Stimulated activated memory B cell treated with anti-CD40 and anti-IgM and Interleukin-4, amounts not matched to agents 10 μg/mL and 1 μg/mL and 100 μg/mL, for 72 hours (primary cell): ENCODE measurements at regions not wholly inside any gene's neighbourhood (a gene's known extent, or its start where the extent isn't known, plus 50 kb on each side); places are given as distances from the start of the nearest gene placed in this dataset.
"Not testable (repeated sequence)": the region's sequence is repeated elsewhere in the genome, so short reads cannot be mapped to it uniquely, and the experiment has no call there.

Source experiments
- ATAC-seq: fragments of 150-1000 bp; cut with Tn5 transposase; 2 replicates; pipeline ENCODE4 v1.10.0; 2021
- H3K27ac Mint-ChIP-seq: one replicate; pipeline ENCODE4 v1.8.0; 2022; ENCODE audit warnings: mild to moderate bottlenecking, mixed read lengths
- H3K27me3 Mint-ChIP-seq: one replicate; pipeline ENCODE4 v1.8.0; 2022; ENCODE audit warnings: mixed read lengths
- H3K36me3 Mint-ChIP-seq: one replicate; pipeline ENCODE4 v1.8.0; 2022; ENCODE audit warnings: mixed read lengths
- H3K4me1 Mint-ChIP-seq: one replicate; pipeline ENCODE4 v1.8.0; 2022; ENCODE audit warnings: mixed read lengths
- H3K4me3 Mint-ChIP-seq: one replicate; pipeline ENCODE4 v1.8.0; 2022; ENCODE audit warnings: mild to moderate bottlenecking, moderate library complexity, mixed read lengths
- H3K9me3 Mint-ChIP-seq: one replicate; pipeline ENCODE4 v1.8.0; 2022; ENCODE audit warnings: mixed read lengths

DNA sequence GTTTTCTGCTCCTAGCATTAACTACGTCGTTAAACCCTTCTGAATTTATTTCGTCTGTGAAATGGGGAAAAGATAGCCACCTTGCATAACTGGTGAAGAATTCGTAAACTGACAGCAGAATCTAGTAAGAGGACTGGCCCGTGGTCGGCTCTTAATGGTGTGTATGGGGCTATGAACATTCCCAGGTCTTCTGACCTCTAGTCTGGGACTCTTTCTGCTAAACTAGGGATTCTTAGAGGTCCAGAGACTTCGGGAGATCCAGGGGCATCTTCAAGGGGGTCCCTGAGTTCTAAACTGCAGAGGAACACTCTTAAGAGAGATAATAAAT, 231.1 kb upstream of the SERP2 start:
- Mint-ChIP-seq H3K27me3 (peaks cover 10% of the 10 kb centered on the region), H3K36me3 (no peaks in the 10 kb centered on the region), H3K27ac (peak overlapping the region; percentile 92), H3K9me3 (peaks cover 4% of the 10 kb centered on the region), H3K4me1 (peaks cover 24% of the 10 kb centered on the region), H3K4me3 (peak overlapping the region; percentile 85)
- no peak for ATAC-seq

GRCh38 chr13:44142941-44143665, 230.5 kb upstream of the SERP2 start:
- ATAC-seq = no peak
- H3K9me3 Mint-ChIP-seq = peaks cover 4% of the 10 kb centered on the region
- H3K4me1 Mint-ChIP-seq = peaks cover 24% of the 10 kb centered on the region
- H3K4me3 Mint-ChIP-seq = no peak overlapping the region
- peaks cover 10% of the 10 kb centered on the region for H3K27me3 Mint-ChIP-seq
- no peaks in the 10 kb centered on the region for H3K36me3 Mint-ChIP-seq
- H3K27ac Mint-ChIP-seq = no peak overlapping the region

GRCh38 chr13:44146138-44146537, 227.5 kb upstream of the SERP2 start:
- Mint-ChIP-seq H3K4me1 (peaks cover 20% of the 10 kb centered on the region), H3K36me3 (no peaks in the 10 kb centered on the region), H3K27me3 (peaks cover 10% of the 10 kb centered on the region), H3K4me3 (no peak overlapping the region), H3K9me3 (peaks cover 4% of the 10 kb centered on the region), H3K27ac (no peak overlapping the region)
- no peak for ATAC-seq

- Mint-ChIP-seq H3K36me3 (no peaks in the 10 kb centered on the region), H3K27me3 (peaks cover 10% of the 10 kb centered on the region), H3K4me3 (no peak overlapping the region), H3K27ac (no peak overlapping the region), H3K4me1 (peaks cover 13% of the 10 kb centered on the region), H3K9me3 (peaks cover 4% of the 10 kb centered on the region)
- ATAC-seq = no peak
These were observed 226.4 kb upstream of the SERP2 start for GRCh38 chr13:44147233-44147632.

DNA sequence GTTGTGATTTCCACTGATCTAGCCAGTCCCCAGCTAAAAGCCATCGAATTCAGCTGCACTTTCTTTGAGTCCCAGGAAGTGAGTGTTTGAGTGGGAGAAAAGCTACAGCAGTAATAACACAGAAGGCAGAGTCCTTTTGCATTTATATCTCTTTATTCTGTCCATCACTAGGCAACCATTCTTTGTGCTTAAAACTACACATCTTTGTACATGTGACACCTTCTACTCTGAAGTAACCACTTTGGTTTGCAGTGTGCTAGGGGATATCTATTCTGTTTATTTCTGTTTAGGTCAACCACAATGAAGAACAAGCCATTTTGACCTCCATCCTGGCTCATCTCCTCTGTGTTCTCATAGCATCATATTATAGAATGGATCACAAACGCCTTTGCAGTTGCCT, 226.0 kb upstream of the SERP2 start:
- Mint-ChIP-seq H3K27me3 (peaks cover 10% of the 10 kb centered on the region), H3K27ac (no peak overlapping the region), H3K4me3 (no peak overlapping the region), H3K4me1 (peaks cover 9% of the 10 kb centered on the region), H3K36me3 (no peaks in the 10 kb centered on the region), H3K9me3 (peaks cover 4% of the 10 kb centered on the region)
- ATAC-seq = no peak

GRCh38 chr13:44148159-44148914, 225.3 kb upstream of the SERP2 start:
- Mint-ChIP-seq H3K27me3 (peaks cover 10% of the 10 kb centered on the region), H3K9me3 (peaks cover 4% of the 10 kb centered on the region), H3K4me3 (no peak overlapping the region), H3K4me1 (peaks cover 9% of the 10 kb centered on the region), H3K27ac (no peak overlapping the region), H3K36me3 (no peaks in the 10 kb centered on the region)
- no peak for ATAC-seq

DNA sequence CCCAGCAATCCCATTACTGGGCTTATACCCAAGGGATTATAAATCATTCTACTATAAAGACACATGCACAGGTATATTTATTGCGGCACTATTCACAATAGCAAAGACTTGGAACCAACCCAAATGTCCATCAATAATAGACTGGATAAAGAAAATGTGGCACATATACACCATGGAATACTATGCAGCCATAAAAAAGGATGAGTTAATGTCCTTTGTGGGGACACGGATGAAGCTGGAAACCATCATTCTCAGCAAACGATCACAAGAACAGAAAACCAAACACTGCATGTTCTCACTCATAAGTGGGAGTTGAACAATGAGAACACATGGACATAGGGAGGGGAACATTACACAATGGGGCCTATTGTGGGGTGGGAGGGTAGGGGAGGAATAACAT, 224.4 kb upstream of the SERP2 start:
- H3K27me3 Mint-ChIP-seq, H3K36me3 Mint-ChIP-seq, H3K27ac Mint-ChIP-seq, H3K4me1 Mint-ChIP-seq, ATAC-seq, H3K4me3 Mint-ChIP-seq, H3K9me3 Mint-ChIP-seq: not testable (repeated sequence)

DNA sequence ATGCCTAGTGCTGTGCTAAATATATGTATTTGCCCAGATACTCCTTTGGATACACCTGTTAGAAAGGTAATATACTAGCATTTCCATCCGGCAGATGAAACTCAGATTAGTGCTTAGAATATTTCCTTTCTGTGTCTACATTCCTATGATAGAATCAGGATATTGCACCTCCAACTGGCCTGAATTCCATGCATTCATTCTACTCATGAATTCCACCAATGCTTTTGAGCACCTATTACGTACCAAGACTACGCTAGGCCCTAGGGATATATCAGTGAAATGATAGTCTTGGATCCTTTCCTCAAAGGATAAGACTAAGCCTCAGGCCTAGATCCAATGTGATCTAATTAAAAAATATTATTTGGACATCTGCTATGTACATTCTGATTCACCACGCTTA, 223.8 kb upstream of the SERP2 start:
- peaks cover 14% of the 10 kb centered on the region for H3K27me3 Mint-ChIP-seq
- ATAC-seq = no peak
- no peaks in the 10 kb centered on the region for H3K36me3 Mint-ChIP-seq
- H3K27ac Mint-ChIP-seq = no peak overlapping the region
- no peak overlapping the region for H3K4me3 Mint-ChIP-seq
- H3K9me3 Mint-ChIP-seq = peaks cover 4% of the 10 kb centered on the region
- peaks cover 9% of the 10 kb centered on the region for H3K4me1 Mint-ChIP-seq

GRCh38 chr13:44151474-44151873, 222.2 kb upstream of the SERP2 start:
- H3K4me1 Mint-ChIP-seq = peaks cover 4% of the 10 kb centered on the region
- no peak overlapping the region for H3K27ac Mint-ChIP-seq
- H3K36me3 Mint-ChIP-seq = no peaks in the 10 kb centered on the region
- peaks cover 2% of the 10 kb centered on the region for H3K9me3 Mint-ChIP-seq
- peaks cover 26% of the 10 kb centered on the region for H3K27me3 Mint-ChIP-seq
- no peak overlapping the region for H3K4me3 Mint-ChIP-seq
- no peak for ATAC-seq

GRCh38 chr13:44153496-44153895, 220.1 kb upstream of the SERP2 start:
- no peaks in the 10 kb centered on the region for H3K4me1 Mint-ChIP-seq

GRCh38 chr13:44155422-44156293, 218.0 kb upstream of the SERP2 start:
- Mint-ChIP-seq H3K36me3 (no peaks in the 10 kb centered on the region), H3K9me3 (no peaks in the 10 kb centered on the region), H3K27ac (no peak overlapping the region), H3K4me1 (no peaks in the 10 kb centered on the region), H3K27me3 (peaks cover 38% of the 10 kb centered on the region), H3K4me3 (no peak overlapping the region)
- no peak for ATAC-seq

More at GRCh38 chr13:44153496-44153895, 220.1 kb upstream of the SERP2 start:
- Mint-ChIP-seq H3K9me3 (no peaks in the 10 kb centered on the region), H3K4me3 (no peak overlapping the region), H3K36me3 (no peaks in the 10 kb centered on the region), H3K27ac (no peak overlapping the region), H3K27me3 (peaks cover 27% of the 10 kb centered on the region)
- ATAC-seq = no peak

DNA sequence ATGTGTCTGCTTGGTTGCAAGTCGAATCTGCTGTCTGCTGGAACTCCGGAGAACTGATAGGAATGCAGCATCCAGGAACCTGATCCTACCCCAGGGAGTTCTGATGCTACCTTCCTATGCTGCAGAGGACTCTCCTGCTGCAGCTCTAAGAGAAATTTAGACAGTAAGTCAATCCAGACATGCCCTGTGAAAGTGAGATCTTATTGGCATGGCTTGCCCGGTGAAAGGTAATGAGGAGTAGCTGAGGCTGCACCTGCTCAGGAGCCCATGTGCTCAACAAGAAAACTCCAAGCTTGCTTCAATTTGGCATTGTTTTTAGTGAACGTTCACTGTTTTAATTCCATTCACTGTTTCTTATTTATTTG, 217.3 kb upstream of the SERP2 start:
- ATAC-seq = no peak
- no peaks in the 10 kb centered on the region for H3K4me1 Mint-ChIP-seq
- H3K27ac Mint-ChIP-seq = no peak overlapping the region
- H3K4me3 Mint-ChIP-seq = no peak overlapping the region
- no peaks in the 10 kb centered on the region for H3K36me3 Mint-ChIP-seq
- H3K9me3 Mint-ChIP-seq = no peaks in the 10 kb centered on the region
- H3K27me3 Mint-ChIP-seq = peaks cover 38% of the 10 kb centered on the region

DNA sequence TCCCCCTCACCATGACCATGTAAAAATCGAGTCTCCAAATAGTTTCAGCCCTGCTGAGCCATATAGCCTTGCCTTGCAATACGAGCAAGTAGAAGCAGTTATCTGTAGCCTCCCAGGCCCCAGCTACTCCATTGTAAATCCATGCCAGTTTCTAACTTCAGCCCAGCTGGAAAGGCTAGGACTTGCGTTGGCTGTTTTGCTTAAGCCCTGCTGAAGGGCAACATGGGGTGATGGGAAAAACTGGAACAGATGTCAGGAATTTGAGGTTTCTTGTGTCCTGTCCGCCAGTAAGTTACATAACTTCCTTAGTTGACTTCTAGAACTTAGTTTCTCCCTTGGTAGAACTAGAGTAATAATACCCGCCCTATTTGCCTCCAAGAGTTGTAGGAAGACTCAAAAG, 216.0 kb upstream of the SERP2 start:
- Mint-ChIP-seq H3K36me3 (no peaks in the 10 kb centered on the region), H3K4me1 (no peaks in the 10 kb centered on the region), H3K9me3 (no peaks in the 10 kb centered on the region), H3K27ac (no peak overlapping the region), H3K27me3 (peaks cover 38% of the 10 kb centered on the region), H3K4me3 (no peak overlapping the region)
- ATAC-seq = no peak

GRCh38 chr13:44158098-44158521, 215.5 kb upstream of the SERP2 start:
- no peaks in the 10 kb centered on the region for H3K36me3 Mint-ChIP-seq
- H3K9me3 Mint-ChIP-seq = no peaks in the 10 kb centered on the region
- H3K27ac Mint-ChIP-seq = no peak overlapping the region
- no peak for ATAC-seq
- peaks cover 38% of the 10 kb centered on the region for H3K27me3 Mint-ChIP-seq
- H3K4me1 Mint-ChIP-seq = no peaks in the 10 kb centered on the region
- H3K4me3 Mint-ChIP-seq = no peak overlapping the region

DNA sequence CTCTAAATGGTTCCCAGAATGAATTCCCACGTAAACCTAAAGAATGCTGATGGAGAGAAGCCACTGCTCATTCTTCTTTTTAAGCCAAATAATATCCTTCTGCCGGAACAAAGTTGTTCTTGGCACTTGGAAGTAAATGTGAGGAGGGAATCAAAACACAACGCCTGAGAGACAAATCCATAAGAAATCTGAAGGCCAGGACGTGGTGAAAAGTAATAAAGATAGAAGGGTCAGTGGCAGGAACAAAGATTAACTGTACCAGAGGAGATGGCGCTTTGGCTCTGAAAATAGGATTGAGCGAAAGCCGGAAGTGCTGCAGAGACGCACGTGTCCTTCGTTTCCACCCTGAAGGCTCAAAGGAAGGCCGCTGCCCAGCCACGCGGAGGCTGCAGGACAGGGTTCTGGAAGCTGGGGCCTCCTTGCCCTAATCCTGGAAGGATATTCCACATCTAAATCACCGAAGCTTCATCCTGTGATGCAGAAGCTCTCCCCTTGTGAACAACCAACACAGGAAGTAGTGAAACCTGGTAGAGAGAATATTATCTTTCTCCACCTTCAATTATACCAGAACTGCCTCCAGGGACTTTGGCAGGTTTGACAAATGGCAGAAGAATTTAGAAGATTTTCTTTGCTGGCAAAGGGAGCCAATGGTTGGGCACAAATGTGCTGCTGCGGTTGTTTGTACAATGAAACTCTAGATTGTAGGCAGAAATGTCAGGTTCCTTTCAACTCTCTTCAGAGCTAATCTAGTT, 214.6 kb upstream of the SERP2 start:
- H3K4me3 Mint-ChIP-seq = no peak overlapping the region
- peaks cover 38% of the 10 kb centered on the region for H3K27me3 Mint-ChIP-seq
- no peak for ATAC-seq
- H3K27ac Mint-ChIP-seq = no peak overlapping the region
- H3K4me1 Mint-ChIP-seq = no peaks in the 10 kb centered on the region
- no peaks in the 10 kb centered on the region for H3K9me3 Mint-ChIP-seq
- no peaks in the 10 kb centered on the region for H3K36me3 Mint-ChIP-seq
